CD14-positive monocyte (primary cell): ENCODE measurements at regions not wholly inside any gene's neighbourhood (a gene's known extent, or its start where the extent isn't known, plus 50 kb on each side); places are given as distances from the start of the nearest gene placed in this dataset.

ENCODE experiments used
- DNase-seq, 3 donors: peaks; one replicate each; pipeline ENCODE4 v3.0.0-alpha.2; 2011 to 2022
- H2AFZ ChIP-seq: 2 replicates; pipeline ENCODE4 v1.6.0; 2012; ENCODE audit warnings: mild to moderate bottlenecking, low read depth, low read length, inconsistent platforms; ENCODE audit not compliant: insufficient read depth, poor library complexity, severe bottlenecking
- H3K27ac ChIP-seq, 2 donors: 1 replicate in 1 of 2; 2 replicates in 1 of 2; pipeline ENCODE4 v1.5.1; 2012 to 2013; ENCODE audit warnings: low read length in 2 of 2, control low read depth in 1 of 2, inconsistent platforms in 1 of 2, low read depth in 1 of 2, mild to moderate bottlenecking in 1 of 2
- H3K27me3 ChIP-seq, 2 donors: one replicate each; pipeline versions ENCODE4 v1.6.0 to v1.6.1; 2011 to 2013; ENCODE audit warnings: low read length in 2 of 2; ENCODE audit not compliant: control insufficient read depth in 2 of 2, insufficient read depth in 2 of 2
- H3K36me3 ChIP-seq, 2 donors: replicated peaks in 1 of 2; 1 replicate in 1 of 2; 2 replicates in 1 of 2; pipeline versions ENCODE4 v1.5.1 to v1.6.1; 2012 to 2013; ENCODE audit warnings: low read length in 2 of 2, control low read depth in 1 of 2, inconsistent platforms in 1 of 2, mild to moderate bottlenecking in 1 of 2; ENCODE audit not compliant: insufficient read depth in 2 of 2, control insufficient read depth in 1 of 2
- H3K4me1 ChIP-seq, 2 donors: 1 replicate in 1 of 2; 2 replicates in 1 of 2; pipeline versions ENCODE4 v1.5.1 to v1.6.1; 2012 to 2013; ENCODE audit warnings: low read length in 2 of 2, control low read depth in 1 of 2, inconsistent platforms in 1 of 2, mild to moderate bottlenecking in 1 of 2, moderate library complexity in 1 of 2; ENCODE audit not compliant: insufficient read depth in 2 of 2, control insufficient read depth in 1 of 2
- H3K4me2 ChIP-seq: replicated peaks from 2 replicates; pipeline ENCODE3; 2012; ENCODE audit warnings: low read length, moderate library complexity, mild to moderate bottlenecking; ENCODE audit not compliant: poor library complexity, severe bottlenecking; ENCODE audit errors: extremely low read depth
- H3K4me3 ChIP-seq, 3 experiments: fragments of 200-600 bp in 1 of 3; sonication (generic) in 1 of 3; replicated peaks in 1 of 3; 1 replicate in 2 of 3; 2 replicates in 1 of 3; pipeline ENCODE4 v1.5.1; 2011 to 2013; ENCODE audit warnings: low read length in 3 of 3, mild to moderate bottlenecking in 3 of 3, control low read depth in 2 of 3, low read depth in 2 of 3, inconsistent platforms in 1 of 3, moderate library complexity in 1 of 3
- H3K79me2 ChIP-seq: 2 replicates; pipeline ENCODE4 v1.6.0; 2012; ENCODE audit warnings: mild to moderate bottlenecking, control low read depth, inconsistent platforms, low read length, moderate library complexity; ENCODE audit not compliant: insufficient read depth
- H3K9ac ChIP-seq: 2 replicates; pipeline ENCODE4 v1.6.0; 2017; ENCODE audit warnings: low read length, mild to moderate bottlenecking; ENCODE audit not compliant: insufficient read depth, poor library complexity, severe bottlenecking
- H3K9me3 ChIP-seq, 2 donors: replicated peaks in 1 of 2; 1 replicate in 1 of 2; 2 replicates in 1 of 2; pipeline versions ENCODE4 v1.5.1 to v1.6.1; 2012 to 2013; ENCODE audit warnings: low read length in 2 of 2, control low read depth in 1 of 2; ENCODE audit not compliant: control insufficient read depth in 1 of 2, insufficient read depth in 1 of 2
- H4K20me1 ChIP-seq: 2 replicates; pipeline ENCODE4 v1.6.0; 2012; ENCODE audit warnings: mild to moderate bottlenecking, low read length, control low read depth, moderate library complexity; ENCODE audit not compliant: insufficient read depth
- H3K27ac Mint-ChIP-seq, 7 donors: one replicate each; pipeline ENCODE4 v1.8.0; 2020; ENCODE audit warnings: mild to moderate bottlenecking in 7 of 7, mixed read lengths in 7 of 7, moderate library complexity in 6 of 7, inconsistent platforms in 2 of 7
- H3K27me3 Mint-ChIP-seq, 3 donors: one replicate each; pipeline ENCODE4 v1.8.0; 2021 to 2022; ENCODE audit warnings: low read depth in 3 of 3, mild to moderate bottlenecking in 3 of 3, mixed read lengths in 3 of 3, moderate library complexity in 3 of 3, inconsistent platforms in 1 of 3
- H3K36me3 Mint-ChIP-seq, 2 donors: one replicate each; pipeline ENCODE4 v1.8.0; 2020; ENCODE audit warnings: mixed read lengths in 2 of 2, inconsistent platforms in 1 of 2, mild to moderate bottlenecking in 1 of 2
- H3K4me1 Mint-ChIP-seq: one replicate; pipeline ENCODE4 v1.8.0; 2020; ENCODE audit warnings: mild to moderate bottlenecking, mixed read lengths
- H3K4me3 Mint-ChIP-seq, 2 donors: one replicate each; pipeline ENCODE4 v1.8.0; 2020; ENCODE audit warnings: mild to moderate bottlenecking in 2 of 2, mixed read lengths in 2 of 2, moderate library complexity in 1 of 2
- H3K9me3 Mint-ChIP-seq, 7 donors: one replicate each; pipeline ENCODE4 v1.8.0; 2020 to 2022; ENCODE audit warnings: mixed read lengths in 7 of 7, mild to moderate bottlenecking in 6 of 7, moderate library complexity in 6 of 7, inconsistent platforms in 2 of 7
- CTCF ChIP-seq: fragments of 200-600 bp; IDR thresholded peaks from one replicate; pipeline ENCODE4 v1.8.0; 2022; ENCODE audit warnings: antibody characterized with exemption, mild to moderate bottlenecking
- WGBS: methylation state at CpG from one replicate; pipeline ENCODE4 v1.1.5; 2013; ENCODE audit warnings: missing lambda C conversion rate; ENCODE audit not compliant: insufficient coverage; 5-methylcytosine and 5-hydroxymethylcytosine counted together
- intact Hi-C, 2 donors: fragments of 100-400 bp; cut with micrococcal nuclease; formaldehyde crosslinking; loops; one replicate each; pipeline versions ENCODE4 v1.15.0 to v1.15.1; 2023

- TF ChIP-seq CTCF: no peak
- Histone ChIP-seq H3K27me3 (no peaks in the 10 kb centered on the region), H3K4me2 (no peak overlapping the region), H4K20me1 (no peaks in the 10 kb centered on the region), H3K4me3 (no peak overlapping the region), H3K4me1 (no peaks in the 10 kb centered on the region), H3K79me2 (no peaks in the 10 kb centered on the region), H3K27ac (no peak overlapping the region), H2AFZ (no peak overlapping the region), H3K9ac (no peak overlapping the region), H3K9me3 (no peaks in the 10 kb centered on the region), H3K36me3 (no peaks in the 10 kb centered on the region)
- Mint-ChIP-seq H3K4me1 (no peaks in the 10 kb centered on the region), H3K36me3 (no peaks in the 10 kb centered on the region), H3K4me3 (no peak overlapping the region), H3K27ac (no peak overlapping the region), H3K9me3 (peaks cover 0 to 2% (median 0%) of the 10 kb centered on the region in 7 donors), H3K27me3 (no peaks in the 10 kb centered on the region)
- intact Hi-C loops: no loop called here
- WGBS: 91% methylated on average over 2 of the region's 3 CpGs
- DNase-seq: no peak
Measured at GRCh38 chr3:157815739-157816138, 290.5 kb downstream of the SHOX2 start.

GRCh38 chr3:157810924-157811718, 295.1 kb downstream of the SHOX2 start:
- H3K9me3 Mint-ChIP-seq: peaks cover 0 to 6% (median 0%) of the 10 kb centered on the region in 7 donors
- 86% methylated on average over 1 of the region's 3 CpGs for WGBS
- TF ChIP-seq CTCF: no peak
- H3K4me1 Mint-ChIP-seq: no peaks in the 10 kb centered on the region
- no peak overlapping the region for H3K27ac Mint-ChIP-seq
- intact Hi-C loops: no loop called here
- H3K4me3 Mint-ChIP-seq: no peak overlapping the region
- H3K27me3 ChIP-seq: no peaks in the 10 kb centered on the region
- no peak overlapping the region for H3K4me3 ChIP-seq
- no peaks in the 10 kb centered on the region for H3K27me3 Mint-ChIP-seq
- H3K4me2 ChIP-seq: no peak overlapping the region
- H3K27ac ChIP-seq: no peak overlapping the region
- no peaks in the 10 kb centered on the region for H3K4me1 ChIP-seq
- H2AFZ ChIP-seq: no peak overlapping the region
- no peak overlapping the region for H3K9ac ChIP-seq
- no peaks in the 10 kb centered on the region for H3K36me3 Mint-ChIP-seq
- H3K36me3 ChIP-seq: no peaks in the 10 kb centered on the region
- no peaks in the 10 kb centered on the region for H4K20me1 ChIP-seq
- no peaks in the 10 kb centered on the region for H3K9me3 ChIP-seq
- DNase-seq: no peak
- no peaks in the 10 kb centered on the region for H3K79me2 ChIP-seq
